IMR-90 (cell line): ENCODE measurements at regions not wholly inside any gene's neighbourhood (a gene's known extent, or its start where the extent isn't known, plus 50 kb on each side); places are given as distances from the start of the nearest gene placed in this dataset.

Experiments
- ATAC-seq: fragments of 200-7000 bp; cut with Tn5 transposase; 2 replicates; pipeline ENCODE4 v1.9.1; 2020; ENCODE audit warnings: low read depth, mild to moderate bottlenecking, moderate library complexity
- BruUV-seq: library from RNA; stranded (reverse); fragments of 400-500 nt; replicated peaks from 2 replicates; lab custom pipeline; 2021; lab: Mats Ljungman, UMichigan
- CTCF ChIA-PET: fragments of 300-600 bp; formaldehyde crosslinking; extraction: SDS; loops from one replicate; lab custom pipeline; 2021; ENCODE audit warnings: antibody characterized with exemption; lab: Yijun Ruan, JAX
- POLR2A ChIA-PET: fragments of 300-600 bp; sonication (Branson Sonifier 250); formaldehyde crosslinking; loops from one replicate; lab custom pipeline; 2022; ENCODE audit warnings: antibody characterized with exemption; ENCODE audit not compliant: unreplicated experiment; lab: Charles Lee
- DNase-seq: peaks from one replicate; pipeline ENCODE4 v3.0.0; 2013
- H2AFZ ChIP-seq: replicated peaks from 2 replicates; pipeline ENCODE3; 2013; ENCODE audit warnings: low read length, mild to moderate bottlenecking; ENCODE audit not compliant: poor library complexity
- H2AK5ac ChIP-seq: 2 replicates; pipeline ENCODE4 v1.6.1; 2013; ENCODE audit warnings: low read depth, low read length, inconsistent platforms
- H2AK9ac ChIP-seq: replicated peaks from 2 replicates; pipeline ENCODE3; 2013; ENCODE audit warnings: mild to moderate bottlenecking, low read depth, low read length, moderate library complexity; ENCODE audit not compliant: poor library complexity
- H2BK120ac ChIP-seq: 2 replicates; pipeline ENCODE4 v1.6.1; 2013; ENCODE audit warnings: low read depth, low read length, inconsistent platforms
- H2BK15ac ChIP-seq: 3 replicates; pipeline ENCODE4 v1.6.1; 2013; ENCODE audit warnings: low read depth, low read length, inconsistent platforms
- H2BK20ac ChIP-seq: 2 replicates; pipeline ENCODE4 v1.6.1; 2013; ENCODE audit warnings: low read depth, mild to moderate bottlenecking, inconsistent platforms, low read length, moderate library complexity
- H2BK5ac ChIP-seq: 2 replicates; pipeline ENCODE4 v1.6.1; 2013; ENCODE audit warnings: mild to moderate bottlenecking, low read depth, low read length, inconsistent platforms; ENCODE audit not compliant: poor library complexity, severe bottlenecking
- H3K14ac ChIP-seq: replicated peaks from 2 replicates; pipeline ENCODE4 v1.6.1; 2013; ENCODE audit warnings: low read depth, low read length, inconsistent platforms
- H3K18ac ChIP-seq: 2 replicates; pipeline ENCODE4 v1.6.1; 2013; ENCODE audit warnings: low read depth, low read length, control low read depth
- H3K23ac ChIP-seq: 2 replicates; pipeline ENCODE4 v1.6.1; 2013; ENCODE audit warnings: low read depth, low read length, inconsistent platforms
- H3K27ac ChIP-seq: 2 replicates; pipeline ENCODE4 v1.5.1; 2013; ENCODE audit warnings: mild to moderate bottlenecking, control low read depth, low read length; ENCODE audit not compliant: insufficient read depth
- H3K27me3 ChIP-seq: 2 replicates; pipeline ENCODE4 v1.6.1; 2013; ENCODE audit warnings: low read length; ENCODE audit not compliant: control insufficient read depth, insufficient read depth
- H3K36me3 ChIP-seq: 2 replicates; pipeline ENCODE4 v1.6.1; 2013; ENCODE audit warnings: low read length, mixed read lengths; ENCODE audit not compliant: control insufficient read depth, insufficient read depth
- H3K4ac ChIP-seq: 2 replicates; pipeline ENCODE4 v1.6.1; 2013; ENCODE audit warnings: low read depth, low read length, inconsistent platforms
- H3K4me1 ChIP-seq: 2 replicates; pipeline ENCODE4 v1.6.1; 2013; ENCODE audit warnings: low read length, mixed read lengths; ENCODE audit not compliant: control insufficient read depth, insufficient read depth
- H3K4me2 ChIP-seq: 2 replicates; pipeline ENCODE4 v1.6.1; 2013; ENCODE audit warnings: low read depth, mild to moderate bottlenecking, control low read depth, low read length, moderate library complexity
- H3K4me3 ChIP-seq: 2 replicates; pipeline ENCODE4 v1.5.1; 2013; ENCODE audit warnings: low read depth, mild to moderate bottlenecking, control low read depth, low read length, moderate library complexity; ENCODE audit not compliant: insufficient read depth
- H3K56ac ChIP-seq: 2 replicates; pipeline ENCODE4 v1.6.1; 2013; ENCODE audit warnings: low read length, inconsistent platforms; ENCODE audit not compliant: insufficient read depth; ENCODE audit errors: extremely low read depth
- H3K79me1 ChIP-seq, 2 experiments: 2 replicates each; pipeline ENCODE4 v1.6.1; 2013; ENCODE audit warnings: low read length in 2 of 2, inconsistent platforms in 1 of 2, low read depth in 1 of 2
- H3K9ac ChIP-seq: 2 replicates; pipeline ENCODE4 v1.6.1; 2013; ENCODE audit warnings: low read depth, low read length, control low read depth
- H3K9me1 ChIP-seq: 2 replicates; pipeline ENCODE4 v1.6.1; 2013; ENCODE audit warnings: low read length, inconsistent platforms; ENCODE audit not compliant: insufficient read depth
- H3K9me3 ChIP-seq: 2 replicates; pipeline ENCODE4 v1.6.1; 2013; ENCODE audit warnings: low read length; ENCODE audit not compliant: control insufficient read depth, insufficient read depth
- H4K20me1 ChIP-seq: 2 replicates; pipeline ENCODE4 v1.6.1; 2013; ENCODE audit warnings: low read length, inconsistent platforms; ENCODE audit not compliant: insufficient read depth
- H4K5ac ChIP-seq: 2 replicates; pipeline ENCODE4 v1.6.1; 2013; ENCODE audit warnings: mild to moderate bottlenecking, low read depth, low read length, control low read depth
- H4K8ac ChIP-seq, 2 experiments: 2 replicates each; pipeline ENCODE4 v1.6.1; 2013; ENCODE audit warnings: low read depth in 2 of 2, low read length in 2 of 2, control low read depth in 1 of 2, inconsistent platforms in 1 of 2
- H4K91ac ChIP-seq: 2 replicates; pipeline ENCODE4 v1.6.1; 2013; ENCODE audit warnings: low read depth, low read length, inconsistent platforms; ENCODE audit not compliant: insufficient read depth
- BHLHE40 ChIP-seq: fragments of 150-350 bp; IDR thresholded peaks from 2 replicates; pipeline ENCODE4 v1.6.1; 2016; ENCODE audit warnings: mild to moderate bottlenecking, low read depth, low read length
- CEBPB ChIP-seq: IDR thresholded peaks from 2 replicates; pipeline ENCODE4 v1.6.1; 2012; ENCODE audit warnings: low read depth, low read length, improper control_type of control experiment
- CHD1 ChIP-seq: IDR thresholded peaks from 2 replicates; pipeline ENCODE4 v1.6.1; 2012; ENCODE audit warnings: low read depth, low read length, improper control_type of control experiment
- FOS ChIP-seq: fragments of 150-350 bp; IDR thresholded peaks from 2 replicates; pipeline ENCODE4 v1.6.1; 2016; ENCODE audit warnings: low read depth, low read length
- MAFK ChIP-seq: IDR thresholded peaks from 2 replicates; pipeline ENCODE4 v1.6.1; 2012; ENCODE audit warnings: low read depth, low read length, improper control_type of control experiment
- MAZ ChIP-seq: IDR thresholded peaks from 2 replicates; pipeline ENCODE4 v1.6.1; 2012; ENCODE audit warnings: low read depth, mild to moderate bottlenecking, low read length, improper control_type of control experiment, moderate library complexity, borderline replicate concordance
- MXI1 ChIP-seq: IDR thresholded peaks from 2 replicates; pipeline ENCODE4 v1.6.1; 2012; ENCODE audit warnings: low read depth, mild to moderate bottlenecking, low read length, moderate library complexity, borderline replicate concordance
- NFE2L2 ChIP-seq: fragments of 150-350 bp; IDR thresholded peaks from 2 replicates; pipeline ENCODE4 v1.6.1; 2016; ENCODE audit warnings: low read depth, mild to moderate bottlenecking, low read length
- POLR2A ChIP-seq: IDR thresholded peaks from 2 replicates; pipeline ENCODE4 v1.6.1; 2012; ENCODE audit warnings: mild to moderate bottlenecking, low read depth, low read length
- RAD21 ChIP-seq: IDR thresholded peaks from 2 replicates; pipeline ENCODE4 v1.6.1; 2012; ENCODE audit warnings: low read length, improper control_type of control experiment
- RCOR1 ChIP-seq: IDR thresholded peaks from 2 replicates; pipeline ENCODE4 v1.6.1; 2012; ENCODE audit warnings: mild to moderate bottlenecking, low read length, improper control_type of control experiment; ENCODE audit not compliant: insufficient replicate concordance
- RFX5 ChIP-seq: IDR thresholded peaks from 2 replicates; pipeline ENCODE4 v1.8.0; 2012; ENCODE audit warnings: low read depth, mild to moderate bottlenecking, low read length, moderate library complexity
- SMC3 ChIP-seq: fragments of 150-350 bp; IDR thresholded peaks from 2 replicates; pipeline ENCODE4 v1.6.1; 2016; ENCODE audit warnings: low read depth, mild to moderate bottlenecking, antibody characterized with exemption, low read length, moderate library complexity
- WGBS, 2 experiments: methylation state at CpG; one replicate each; pipeline versions ENCODE4 v1.1.5 to v1.1.7; 2013; ENCODE audit warnings: missing lambda C conversion rate in 2 of 2; ENCODE audit not compliant: insufficient read length in 1 of 2; ENCODE audit errors: extremely low coverage in 2 of 2; 5-methylcytosine and 5-hydroxymethylcytosine counted together
- dilution Hi-C: fragments of 300-500 bp; cut with HindIII; formaldehyde crosslinking; loops from one replicate; pipeline ENCODE4 v1.14.3; 2018; ENCODE audit warnings: low sequenced_read_pairs; ENCODE audit not compliant: unreplicated experiment
- in situ Hi-C: fragments of 300-500 bp; cut with MboI; formaldehyde crosslinking; loops from 3 replicates; pipeline ENCODE4 v1.14.3; 2019; ENCODE audit warnings: low sequenced_read_pairs, inconsistent platforms, mixed read lengths
- intact Hi-C: fragments of 100-400 bp; cut with micrococcal nuclease; formaldehyde crosslinking; loops from 2 replicates; pipeline ENCODE4 v1.10.0; 2022
- TF ChIP-seq, protein P1 (sequence below): fragments of 150-350 bp; IDR thresholded peaks from 2 replicates; pipeline ENCODE4 v1.6.1; 2017; ENCODE audit warnings: mild to moderate bottlenecking, antibody characterized with exemption, low read length, low read depth
- TF ChIP-seq, protein P2 (sequence below): conservative IDR thresholded peaks from 2 replicates; pipeline ENCODE4 v1.5.1; 2012; ENCODE audit warnings: mild to moderate bottlenecking, low read depth, low read length, improper control_type of control experiment
- TF ChIP-seq, protein P3 (sequence below): fragments of 150-350 bp; IDR thresholded peaks from 2 replicates; pipeline ENCODE4 v1.6.1; 2016; ENCODE audit warnings: low read depth, mild to moderate bottlenecking, low read length, moderate library complexity, borderline replicate concordance

GRCh38 chr4:3851211-3851610, 85.0 kb downstream of the ADRA2C start:
- CTCF ChIA-PET, result no interaction called here
- dilution Hi-C loops, result no loop called here

More at GRCh38 chr4:3851211-3851610, 85.0 kb downstream of the ADRA2C start:
- H4K20me1 ChIP-seq, result no peaks in the 10 kb centered on the region
- H4K8ac ChIP-seq, result no peak overlapping the region
- no peaks in the 10 kb centered on the region for H3K9me1 ChIP-seq
- H3K27me3 ChIP-seq, result peaks cover 29% of the 10 kb centered on the region
- H3K4me2 ChIP-seq, result no peak overlapping the region
- no TSS peak for BruUV-seq
- TF ChIP-seq CEBPB, result no peak
- no peak for TF ChIP-seq NFE2L2
- no peak for TF ChIP-seq MAZ
- TF ChIP-seq MXI1, result no peak
- TF ChIP-seq FOS, result no peak
- TF ChIP-seq, protein P1, sequence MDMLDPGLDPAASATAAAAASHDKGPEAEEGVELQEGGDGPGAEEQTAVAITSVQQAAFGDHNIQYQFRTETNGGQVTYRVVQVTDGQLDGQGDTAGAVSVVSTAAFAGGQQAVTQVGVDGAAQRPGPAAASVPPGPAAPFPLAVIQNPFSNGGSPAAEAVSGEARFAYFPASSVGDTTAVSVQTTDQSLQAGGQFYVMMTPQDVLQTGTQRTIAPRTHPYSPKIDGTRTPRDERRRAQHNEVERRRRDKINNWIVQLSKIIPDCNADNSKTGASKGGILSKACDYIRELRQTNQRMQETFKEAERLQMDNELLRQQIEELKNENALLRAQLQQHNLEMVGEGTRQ, result no peak
- TF ChIP-seq MAFK, result no peak
- no peak for TF ChIP-seq RAD21
- TF ChIP-seq, protein P2, sequence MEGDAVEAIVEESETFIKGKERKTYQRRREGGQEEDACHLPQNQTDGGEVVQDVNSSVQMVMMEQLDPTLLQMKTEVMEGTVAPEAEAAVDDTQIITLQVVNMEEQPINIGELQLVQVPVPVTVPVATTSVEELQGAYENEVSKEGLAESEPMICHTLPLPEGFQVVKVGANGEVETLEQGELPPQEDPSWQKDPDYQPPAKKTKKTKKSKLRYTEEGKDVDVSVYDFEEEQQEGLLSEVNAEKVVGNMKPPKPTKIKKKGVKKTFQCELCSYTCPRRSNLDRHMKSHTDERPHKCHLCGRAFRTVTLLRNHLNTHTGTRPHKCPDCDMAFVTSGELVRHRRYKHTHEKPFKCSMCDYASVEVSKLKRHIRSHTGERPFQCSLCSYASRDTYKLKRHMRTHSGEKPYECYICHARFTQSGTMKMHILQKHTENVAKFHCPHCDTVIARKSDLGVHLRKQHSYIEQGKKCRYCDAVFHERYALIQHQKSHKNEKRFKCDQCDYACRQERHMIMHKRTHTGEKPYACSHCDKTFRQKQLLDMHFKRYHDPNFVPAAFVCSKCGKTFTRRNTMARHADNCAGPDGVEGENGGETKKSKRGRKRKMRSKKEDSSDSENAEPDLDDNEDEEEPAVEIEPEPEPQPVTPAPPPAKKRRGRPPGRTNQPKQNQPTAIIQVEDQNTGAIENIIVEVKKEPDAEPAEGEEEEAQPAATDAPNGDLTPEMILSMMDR, result no peak
- TF ChIP-seq BHLHE40, result no peak
- no peak for TF ChIP-seq POLR2A
- no peak for TF ChIP-seq CHD1
- TF ChIP-seq, protein P3, sequence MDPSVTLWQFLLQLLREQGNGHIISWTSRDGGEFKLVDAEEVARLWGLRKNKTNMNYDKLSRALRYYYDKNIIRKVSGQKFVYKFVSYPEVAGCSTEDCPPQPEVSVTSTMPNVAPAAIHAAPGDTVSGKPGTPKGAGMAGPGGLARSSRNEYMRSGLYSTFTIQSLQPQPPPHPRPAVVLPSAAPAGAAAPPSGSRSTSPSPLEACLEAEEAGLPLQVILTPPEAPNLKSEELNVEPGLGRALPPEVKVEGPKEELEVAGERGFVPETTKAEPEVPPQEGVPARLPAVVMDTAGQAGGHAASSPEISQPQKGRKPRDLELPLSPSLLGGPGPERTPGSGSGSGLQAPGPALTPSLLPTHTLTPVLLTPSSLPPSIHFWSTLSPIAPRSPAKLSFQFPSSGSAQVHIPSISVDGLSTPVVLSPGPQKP, result no peak
- no peak for TF ChIP-seq RFX5
- no peak for TF ChIP-seq SMC3
- no peak for TF ChIP-seq RCOR1
- H2BK120ac ChIP-seq, result no peak overlapping the region
- H3K18ac ChIP-seq, result no peak overlapping the region
- H2BK20ac ChIP-seq, result no peak overlapping the region
- H4K5ac ChIP-seq, result no peak overlapping the region
- no peak overlapping the region for H2BK15ac ChIP-seq
- 63% methylated on average over 2 of the region's 6 CpGs; no CpG with 5 or more reads in 1 of the 2 experiments for WGBS, 2 experiments
- H3K27ac ChIP-seq, result no peak overlapping the region
- peak; percentile 44; the same call in 1 of the 2 replicates for ATAC-seq
- intact Hi-C loops (no loop called here), in situ Hi-C loops (no loop called here)
- peaks cover 6% of the 10 kb centered on the region for H3K9me3 ChIP-seq
- H3K79me1 ChIP-seq, result no peaks in the 10 kb centered on the region
- no peak overlapping the region for H3K14ac ChIP-seq
- no peaks in the 10 kb centered on the region for H3K36me3 ChIP-seq
- H3K9ac ChIP-seq, result no peak overlapping the region
- no peak overlapping the region for H4K91ac ChIP-seq
- no peak overlapping the region for H3K56ac ChIP-seq
- no peaks in the 10 kb centered on the region for H3K4me1 ChIP-seq
- no peak overlapping the region for H3K4me3 ChIP-seq
- peak; percentile 17 for DNase-seq
- H2AK5ac ChIP-seq, result no peak overlapping the region
- no peak overlapping the region for H3K23ac ChIP-seq
- no peak overlapping the region for H2BK5ac ChIP-seq
- H3K4ac ChIP-seq, result no peak overlapping the region
- POLR2A ChIA-PET, result no interaction called here
- no peak overlapping the region for H2AK9ac ChIP-seq
- H2AFZ ChIP-seq, result no peak overlapping the region
